BE2C (cell line): ENCODE measurements at regions not wholly inside any gene's neighbourhood (a gene's known extent, or its start where the extent isn't known, plus 50 kb on each side); places are given as distances from the start of the nearest gene placed in this dataset.

Experiments
- DNase-seq: peaks from one replicate; pipeline ENCODE4 v3.0.0-alpha.2; 2020
- H3K27me3 ChIP-seq: fragments of 250-450 bp; sonication (Bioruptor Pico); 2 replicates; pipeline ENCODE4 v1.5.1; 2020; ENCODE audit warnings: mild to moderate bottlenecking
- H3K36me3 ChIP-seq: fragments of 250-450 bp; sonication (Bioruptor Pico); 2 replicates; pipeline ENCODE4 v1.5.1; 2020; ENCODE audit warnings: mild to moderate bottlenecking
- H3K4me1 ChIP-seq: fragments of 250-450 bp; sonication (Bioruptor Pico); 2 replicates; pipeline ENCODE4 v1.5.1; 2020
- H3K4me3 ChIP-seq: 2 replicates; pipeline ENCODE4 v1.5.1; 2011; ENCODE audit warnings: low read depth, low read length
- H3K9me3 ChIP-seq: fragments of 250-450 bp; sonication (Bioruptor Pico); 2 replicates; pipeline ENCODE4 v1.5.1; 2020
- CTCF ChIP-seq: IDR thresholded peaks from 2 replicates; pipeline ENCODE4 v1.5.1; 2012; ENCODE audit warnings: mild to moderate bottlenecking, low read depth, low read length

GRCh38 chr13:40456979-40457553 is 209.4 kb downstream of the FOXO1 start:
- TF ChIP-seq CTCF = no peak

GRCh38 chr13:40457929-40458719 is 208.3 kb downstream of the FOXO1 start:
- no peak for DNase-seq
- Histone ChIP-seq H3K4me1 (no peaks in the 10 kb centered on the region), H3K4me3 (no peak overlapping the region), H3K27me3 (no peaks in the 10 kb centered on the region), H3K9me3 (no peaks in the 10 kb centered on the region), H3K36me3 (no peaks in the 10 kb centered on the region)
- TF ChIP-seq CTCF = no peak

More at GRCh38 chr13:40456979-40457553, 209.4 kb downstream of the FOXO1 start:
- H3K9me3 ChIP-seq = no peaks in the 10 kb centered on the region
- DNase-seq = no peak
- H3K36me3 ChIP-seq = no peaks in the 10 kb centered on the region
- no peaks in the 10 kb centered on the region for H3K4me1 ChIP-seq
- H3K27me3 ChIP-seq = no peaks in the 10 kb centered on the region
- H3K4me3 ChIP-seq = no peak overlapping the region

GRCh38 chr13:40458720-40458990 is 207.8 kb downstream of the FOXO1 start:
- TF ChIP-seq CTCF = no peak

GRCh38 chr13:40460116-40460515 is 206.3 kb downstream of the FOXO1 start:
- no peak for TF ChIP-seq CTCF

More at GRCh38 chr13:40458720-40458990, 207.8 kb downstream of the FOXO1 start:
- Histone ChIP-seq H3K27me3 (no peaks in the 10 kb centered on the region), H3K36me3 (no peaks in the 10 kb centered on the region), H3K4me3 (no peak overlapping the region), H3K9me3 (no peaks in the 10 kb centered on the region), H3K4me1 (no peaks in the 10 kb centered on the region)
- DNase-seq = no peak

GRCh38 chr13:40464337-40465014 is 202.0 kb downstream of the FOXO1 start:
- no peak overlapping the region for H3K4me3 ChIP-seq
- no peaks in the 10 kb centered on the region for H3K27me3 ChIP-seq
- no peaks in the 10 kb centered on the region for H3K36me3 ChIP-seq
- no peaks in the 10 kb centered on the region for H3K9me3 ChIP-seq
- no peak for DNase-seq
- TF ChIP-seq CTCF = no peak
- H3K4me1 ChIP-seq = no peaks in the 10 kb centered on the region

More at GRCh38 chr13:40460116-40460515, 206.3 kb downstream of the FOXO1 start:
- Histone ChIP-seq H3K36me3 (no peaks in the 10 kb centered on the region), H3K4me3 (no peak overlapping the region), H3K4me1 (no peaks in the 10 kb centered on the region), H3K27me3 (no peaks in the 10 kb centered on the region), H3K9me3 (no peaks in the 10 kb centered on the region)
- DNase-seq = no peak

- TF ChIP-seq CTCF = no peak
- Histone ChIP-seq H3K9me3 (no peaks in the 10 kb centered on the region), H3K36me3 (no peaks in the 10 kb centered on the region), H3K27me3 (no peaks in the 10 kb centered on the region), H3K4me3 (no peak overlapping the region), H3K4me1 (no peaks in the 10 kb centered on the region)
- no peak for DNase-seq
Observed at GRCh38 chr13:40465015-40465390, 201.4 kb downstream of the FOXO1 start.
